Hepatocyte (in vitro differentiated cells): ENCODE measurements at regions not wholly inside any gene's neighbourhood (a gene's known extent, or its start where the extent isn't known, plus 50 kb on each side); places are given as distances from the start of the nearest gene placed in this dataset.

ENCODE experiments used
- EZH2 ChIP-seq: fragments of 200-600 bp; sonication (generic); IDR thresholded peaks from 2 replicates; pipeline ENCODE4 v1.6.1; 2016; ENCODE audit warnings: antibody characterized with exemption, mild to moderate bottlenecking, borderline replicate concordance
- TF ChIP-seq, protein P1 (sequence below): fragments of 200-600 bp; sonication (generic); IDR thresholded peaks from 2 replicates; pipeline ENCODE4 v1.5.1; 2016; ENCODE audit warnings: antibody characterized with exemption, mild to moderate bottlenecking; ENCODE audit not compliant: poor library complexity

DNA sequence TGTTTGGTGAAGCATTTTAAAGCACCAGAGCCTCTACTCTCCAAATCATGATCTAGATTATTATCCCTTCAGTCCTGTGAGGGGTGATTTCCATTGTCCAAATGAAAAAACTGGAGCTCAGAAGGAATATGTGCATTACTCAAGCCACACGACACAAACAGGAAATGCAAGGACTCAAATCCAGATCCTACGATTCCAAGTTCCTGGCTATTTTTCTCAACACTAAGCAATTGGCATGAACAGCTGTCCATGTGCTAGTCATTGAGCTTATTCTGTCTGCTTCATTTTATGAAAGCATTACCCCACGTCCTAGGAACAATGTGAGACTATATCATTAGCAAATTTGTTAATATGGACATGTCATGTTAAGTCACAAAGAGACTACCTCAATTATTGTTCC is 273.1 kb upstream of the LYPLAL1 start:
- no peak for TF ChIP-seq EZH2
- TF ChIP-seq, protein P1, sequence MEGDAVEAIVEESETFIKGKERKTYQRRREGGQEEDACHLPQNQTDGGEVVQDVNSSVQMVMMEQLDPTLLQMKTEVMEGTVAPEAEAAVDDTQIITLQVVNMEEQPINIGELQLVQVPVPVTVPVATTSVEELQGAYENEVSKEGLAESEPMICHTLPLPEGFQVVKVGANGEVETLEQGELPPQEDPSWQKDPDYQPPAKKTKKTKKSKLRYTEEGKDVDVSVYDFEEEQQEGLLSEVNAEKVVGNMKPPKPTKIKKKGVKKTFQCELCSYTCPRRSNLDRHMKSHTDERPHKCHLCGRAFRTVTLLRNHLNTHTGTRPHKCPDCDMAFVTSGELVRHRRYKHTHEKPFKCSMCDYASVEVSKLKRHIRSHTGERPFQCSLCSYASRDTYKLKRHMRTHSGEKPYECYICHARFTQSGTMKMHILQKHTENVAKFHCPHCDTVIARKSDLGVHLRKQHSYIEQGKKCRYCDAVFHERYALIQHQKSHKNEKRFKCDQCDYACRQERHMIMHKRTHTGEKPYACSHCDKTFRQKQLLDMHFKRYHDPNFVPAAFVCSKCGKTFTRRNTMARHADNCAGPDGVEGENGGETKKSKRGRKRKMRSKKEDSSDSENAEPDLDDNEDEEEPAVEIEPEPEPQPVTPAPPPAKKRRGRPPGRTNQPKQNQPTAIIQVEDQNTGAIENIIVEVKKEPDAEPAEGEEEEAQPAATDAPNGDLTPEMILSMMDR: no peak
